ENCODE measurements at regions not wholly inside any gene's neighbourhood (a gene's known extent, or its start where the extent isn't known, plus 50 kb on each side); places are given as distances from the start of the nearest gene placed in this dataset.

DNA sequence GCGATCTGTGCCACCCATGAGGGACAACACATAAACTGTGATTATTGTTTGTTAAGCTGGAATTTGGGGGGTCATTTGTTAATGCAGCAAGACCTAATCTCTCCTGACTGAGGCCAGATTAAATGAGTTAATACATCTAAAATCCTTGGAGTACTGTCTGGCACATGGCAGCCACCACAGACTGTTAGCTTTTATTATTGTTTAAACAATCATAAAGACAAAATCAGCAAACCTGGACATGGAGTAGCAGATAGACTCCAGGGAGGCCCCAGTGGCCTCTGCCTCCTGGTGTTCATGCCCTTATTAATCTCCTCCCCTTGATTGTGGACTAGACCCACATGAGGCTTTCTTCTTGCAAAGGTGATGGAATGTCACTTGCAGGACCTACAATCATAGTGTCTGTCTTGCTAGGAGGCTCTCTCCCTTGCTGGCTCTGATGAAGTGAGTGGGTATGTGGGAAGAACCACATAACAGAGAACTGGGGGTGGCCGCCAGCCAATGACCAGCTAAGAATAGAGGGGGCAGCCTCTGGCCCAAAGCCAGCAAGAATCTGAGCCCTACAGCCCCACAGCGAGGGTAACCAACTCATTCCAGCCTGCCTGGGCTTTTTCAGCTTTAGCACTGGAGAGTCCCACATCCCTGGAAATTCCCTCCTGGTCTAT is 142.0 kb downstream of the SCARB1 start:
- no peaks in the 10 kb centered on the region for H3K36me3 Mint-ChIP-seq (ENCODE audit: insufficient read depth in 1 of 3, low read depth in 3 of 3)
- no peak overlapping the region for H3K14ac ChIP-seq (ENCODE audit: insufficient read depth, low read length)

More for the DNA sequence above, 142.0 kb downstream of the SCARB1 start:
- Histone ChIP-seq H3K56ac (ENCODE audit: insufficient read length, low read depth, low read length) (no peak overlapping the region), H3T11ph (ENCODE audit: low read length) (no peak overlapping the region), H2BK15ac (ENCODE audit: low read depth, low read length) (no peak overlapping the region), H3K4me1 (ENCODE audit: insufficient read depth, low read length) (no peaks in the 10 kb centered on the region), H3K9ac (ENCODE audit: extremely low read depth, insufficient read length, low read length) (no peak overlapping the region), H2BK20ac (ENCODE audit: low read depth, low read length, poor library complexity, severe bottlenecking) (no peak overlapping the region), H2BK5ac (ENCODE audit: insufficient read length, low read length) (no peak overlapping the region), H3K9me3 (ENCODE audit: control insufficient read depth, low read depth, low read length) (no peaks in the 10 kb centered on the region), H3K23me2 (ENCODE audit: insufficient read length, low read depth, low read length, poor library complexity, severe bottlenecking) (no peaks in the 10 kb centered on the region), H3K27me3 (ENCODE audit: insufficient read depth, low read length) (no peaks in the 10 kb centered on the region), H4K91ac (ENCODE audit: insufficient read length, low read depth, low read length) (no peak overlapping the region), H4K20me1 (ENCODE audit: control insufficient read depth, insufficient read depth, insufficient read length) (no peaks in the 10 kb centered on the region), H2BK120ac (ENCODE audit: low read depth, low read length, poor library complexity, severe bottlenecking) (no peak overlapping the region), H4K8ac (replicated peaks; ENCODE audit: insufficient read length, low read depth, low read length) (no peak overlapping the region), H4K5ac (ENCODE audit: insufficient read length, low read depth, low read length) (no peak overlapping the region), H3K4ac (ENCODE audit: low read depth, low read length) (no peak overlapping the region), H3K18ac (ENCODE audit: insufficient read length, low read depth, low read length) (no peak overlapping the region), H2AFZ (ENCODE audit: low read length) (no peak overlapping the region), H3K79me1 (ENCODE audit: insufficient read depth, low read depth, low read length, poor library complexity, severe bottlenecking) (no peaks in the 10 kb centered on the region), H3K79me2 (ENCODE audit: insufficient read depth, low read length) (no peaks in the 10 kb centered on the region), H2BK12ac (ENCODE audit: insufficient read length, low read depth, low read length) (no peak overlapping the region), H3K27ac (ENCODE audit: insufficient read length, low read depth, low read length) (no peak overlapping the region), H3K4me2 (ENCODE audit: insufficient read depth, insufficient read length, low read length) (no peak overlapping the region), H2AK5ac (ENCODE audit: insufficient read length, low read length) (no peak overlapping the region), H3K23ac (ENCODE audit: insufficient read length, low read depth, low read length) (no peak overlapping the region)
- H3K9me3 Mint-ChIP-seq = no peaks in the 10 kb centered on the region; a peak in 1 of 5 replicates
- no peak for DNase-seq
- H3K27me3 Mint-ChIP-seq (ENCODE audit: low read depth) = peaks cover 9% of the 10 kb centered on the region
- no peak overlapping the region for H3K27ac Mint-ChIP-seq
- TF ChIP-seq, protein P1, sequence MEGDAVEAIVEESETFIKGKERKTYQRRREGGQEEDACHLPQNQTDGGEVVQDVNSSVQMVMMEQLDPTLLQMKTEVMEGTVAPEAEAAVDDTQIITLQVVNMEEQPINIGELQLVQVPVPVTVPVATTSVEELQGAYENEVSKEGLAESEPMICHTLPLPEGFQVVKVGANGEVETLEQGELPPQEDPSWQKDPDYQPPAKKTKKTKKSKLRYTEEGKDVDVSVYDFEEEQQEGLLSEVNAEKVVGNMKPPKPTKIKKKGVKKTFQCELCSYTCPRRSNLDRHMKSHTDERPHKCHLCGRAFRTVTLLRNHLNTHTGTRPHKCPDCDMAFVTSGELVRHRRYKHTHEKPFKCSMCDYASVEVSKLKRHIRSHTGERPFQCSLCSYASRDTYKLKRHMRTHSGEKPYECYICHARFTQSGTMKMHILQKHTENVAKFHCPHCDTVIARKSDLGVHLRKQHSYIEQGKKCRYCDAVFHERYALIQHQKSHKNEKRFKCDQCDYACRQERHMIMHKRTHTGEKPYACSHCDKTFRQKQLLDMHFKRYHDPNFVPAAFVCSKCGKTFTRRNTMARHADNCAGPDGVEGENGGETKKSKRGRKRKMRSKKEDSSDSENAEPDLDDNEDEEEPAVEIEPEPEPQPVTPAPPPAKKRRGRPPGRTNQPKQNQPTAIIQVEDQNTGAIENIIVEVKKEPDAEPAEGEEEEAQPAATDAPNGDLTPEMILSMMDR (conservative IDR thresholded peaks at IDR 0.05) = no peak
- WGBS (ENCODE audit: extremely low coverage, insufficient read length, low lambda C conversion rate) = no CpG with 5 or more reads among the region's 3 CpGs
- H3K4me3 Mint-ChIP-seq = no peak overlapping the region
- no peaks in the 10 kb centered on the region for H3K4me1 Mint-ChIP-seq

Measured in H9 (cell line).